Sigmoid colon (tissue), 4 donors: ENCODE measurements at regions not wholly inside any gene's neighbourhood (a gene's known extent, or its start where the extent isn't known, plus 50 kb on each side); places are given as distances from the start of the nearest gene placed in this dataset.

Experiments used
- EP300 ChIP-seq, 4 donors: sonication (generic); formaldehyde crosslinking; IDR thresholded peaks; one replicate each; pipeline ENCODE4 v1.6.1; 2017; ENCODE audit warnings: antibody characterized with exemption in 4 of 4
- POLR2A ChIP-seq, 2 donors: fragments of 450-650 bp; IDR thresholded peaks; one replicate each; pipeline ENCODE4 v1.6.1; 2016; ENCODE audit warnings: antibody characterized with exemption in 2 of 2, mild to moderate bottlenecking in 2 of 2, moderate library complexity in 2 of 2
- POLR2AphosphoS5 ChIP-seq, 4 donors: sonication (generic); formaldehyde crosslinking; IDR thresholded peaks; one replicate each; pipeline ENCODE4 v1.6.1; 2017; ENCODE audit warnings: antibody characterized with exemption in 4 of 4
- TF ChIP-seq, protein P1 (sequence below), 4 experiments: fragments of 450-650 bp in 3 of 4; fragments of 200-600 bp in 1 of 4; IDR thresholded peaks; one replicate each; pipeline ENCODE4 v1.5.1; 2016 to 2019; ENCODE audit warnings: antibody characterized with exemption in 4 of 4, mild to moderate bottlenecking in 3 of 4, moderate library complexity in 2 of 4

DNA sequence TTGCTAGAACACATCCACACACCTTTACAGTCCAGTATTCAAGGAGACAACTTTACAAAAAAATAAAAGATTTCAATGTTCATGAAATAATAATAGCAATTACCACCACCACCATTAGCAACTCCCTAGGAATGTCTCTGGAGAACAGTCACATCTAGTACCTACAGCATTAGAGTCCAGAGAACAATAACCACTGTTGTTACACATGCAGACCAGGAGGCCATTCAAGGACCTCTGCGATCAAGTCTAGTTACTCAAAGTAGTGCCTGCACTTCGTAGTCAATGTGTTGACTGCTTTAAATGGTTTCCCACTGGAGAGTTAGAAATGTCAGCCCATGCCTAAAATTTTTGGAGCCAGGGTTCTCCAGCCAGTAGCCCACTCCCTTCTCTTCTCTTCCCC, 244.4 kb downstream of the DEPDC1B start:
- no peak for TF ChIP-seq POLR2AphosphoS5 (IDR thresholded peaks at IDR 0.05)
- TF ChIP-seq, protein P1, sequence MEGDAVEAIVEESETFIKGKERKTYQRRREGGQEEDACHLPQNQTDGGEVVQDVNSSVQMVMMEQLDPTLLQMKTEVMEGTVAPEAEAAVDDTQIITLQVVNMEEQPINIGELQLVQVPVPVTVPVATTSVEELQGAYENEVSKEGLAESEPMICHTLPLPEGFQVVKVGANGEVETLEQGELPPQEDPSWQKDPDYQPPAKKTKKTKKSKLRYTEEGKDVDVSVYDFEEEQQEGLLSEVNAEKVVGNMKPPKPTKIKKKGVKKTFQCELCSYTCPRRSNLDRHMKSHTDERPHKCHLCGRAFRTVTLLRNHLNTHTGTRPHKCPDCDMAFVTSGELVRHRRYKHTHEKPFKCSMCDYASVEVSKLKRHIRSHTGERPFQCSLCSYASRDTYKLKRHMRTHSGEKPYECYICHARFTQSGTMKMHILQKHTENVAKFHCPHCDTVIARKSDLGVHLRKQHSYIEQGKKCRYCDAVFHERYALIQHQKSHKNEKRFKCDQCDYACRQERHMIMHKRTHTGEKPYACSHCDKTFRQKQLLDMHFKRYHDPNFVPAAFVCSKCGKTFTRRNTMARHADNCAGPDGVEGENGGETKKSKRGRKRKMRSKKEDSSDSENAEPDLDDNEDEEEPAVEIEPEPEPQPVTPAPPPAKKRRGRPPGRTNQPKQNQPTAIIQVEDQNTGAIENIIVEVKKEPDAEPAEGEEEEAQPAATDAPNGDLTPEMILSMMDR (IDR thresholded peaks at IDR 0.05) = no peak
- TF ChIP-seq POLR2A (IDR thresholded peaks at IDR 0.05) = no peak
- no peak for TF ChIP-seq EP300 (IDR thresholded peaks at IDR 0.05)
